Psoas muscle (tissue), 7 donors: ENCODE measurements at regions not wholly inside any gene's neighbourhood (a gene's known extent, or its start where the extent isn't known, plus 50 kb on each side); places are given as distances from the start of the nearest gene placed in this dataset.

Source experiments
- ATAC-seq, 4 donors: fragments of 200-7000 bp; cut with Tn5 transposase; one replicate each; pipeline ENCODE4 v1.9.1; 2020; ENCODE audit warnings: moderate library complexity in 3 of 4, mild to moderate bottlenecking in 2 of 4
- DNase-seq, 2 donors: peaks; one replicate each; pipeline ENCODE4 v3.0.0-alpha.2; 2020
- H3K27ac ChIP-seq: fragments of 200-600 bp; one replicate; pipeline ENCODE4 v1.8.0; 2022
- H3K27me3 ChIP-seq, 3 donors: fragments of 200-600 bp in 1 of 3; one replicate each; pipeline versions ENCODE4 v1.6.1 to v1.8.0; 2013 to 2022; ENCODE audit warnings: low read length in 2 of 3, mild to moderate bottlenecking in 2 of 3, moderate library complexity in 1 of 3; ENCODE audit not compliant: insufficient read depth in 3 of 3
- H3K36me3 ChIP-seq, 2 donors: fragments of 200-600 bp in 1 of 2; one replicate each; pipeline versions ENCODE4 v1.6.1 to v1.8.0; 2013 to 2022; ENCODE audit warnings: low read depth in 1 of 2, mild to moderate bottlenecking in 1 of 2, moderate library complexity in 1 of 2; ENCODE audit not compliant: insufficient read depth in 1 of 2
- H3K4me1 ChIP-seq: fragments of 200-600 bp; one replicate; pipeline ENCODE4 v1.8.0; 2022
- H3K4me3 ChIP-seq: fragments of 200-600 bp; one replicate; pipeline ENCODE4 v1.8.0; 2022; ENCODE audit warnings: mild to moderate bottlenecking
- H3K9me3 ChIP-seq: fragments of 200-600 bp; one replicate; pipeline ENCODE4 v1.8.0; 2022
- CTCF ChIP-seq: fragments of 200-600 bp; IDR thresholded peaks from one replicate; pipeline ENCODE4 v1.8.0; 2022; ENCODE audit warnings: antibody characterized with exemption
- WGBS, 3 donors: extraction: QIAGEN DNeasy Blood & Tissue Kit; methylation state at CpG; one replicate each; pipeline versions ENCODE4 v1.1.6 to v1.1.7; 2013; 5-methylcytosine and 5-hydroxymethylcytosine counted together
- intact Hi-C, 2 donors: fragments of 100-400 bp; cut with DNase I; formaldehyde crosslinking; loops; one replicate each; pipeline versions ENCODE4 v1.11.0 to v1.14.2; 2022
- donor health status: healthy with polysubstance abuse.
- donor health status: DM: no; HTN: no; CAD: no; lungs with moderate emphysema.
- donor health status: Bipolar disorder and iron deficiency.
- donor health status: healthy.
- donor health status: DM: yes; HTN: yes; CAD: no.
- donor health status: DM: no; HTN: no; CAD: no.
- donor health status: DM: yes; HTN: yes; CAD: no.

- Histone ChIP-seq H3K4me3 (no peak overlapping the region), H3K36me3 (no peaks in the 10 kb centered on the region)
Measured at GRCh38 chr4:63619771-63620170, 789.5 kb downstream of the TECRL start.

GRCh38 chr4:63618883-63619718, 790.1 kb downstream of the TECRL start:
- no peak overlapping the region for H3K27ac ChIP-seq
- no peak for ATAC-seq
- H3K4me1 ChIP-seq: no peaks in the 10 kb centered on the region
- no peak for TF ChIP-seq CTCF
- intact Hi-C loops: no loop called here
- H3K27me3 ChIP-seq: no peaks in the 10 kb centered on the region
- WGBS, 3 donors: 40 to 43% (median 43%) methylated on average over 6 of the region's 6 CpGs
- H3K36me3 ChIP-seq: no peaks in the 10 kb centered on the region
- no peak for DNase-seq
- no peak overlapping the region for H3K4me3 ChIP-seq
- no peaks in the 10 kb centered on the region for H3K9me3 ChIP-seq

More at GRCh38 chr4:63619771-63620170, 789.5 kb downstream of the TECRL start:
- ATAC-seq: no peak
- 18 to 32% (median 28%) methylated on average over 1 of the region's 1 CpG for WGBS, 3 donors
- H3K4me1 ChIP-seq: no peaks in the 10 kb centered on the region
- no peak overlapping the region for H3K27ac ChIP-seq
- no peaks in the 10 kb centered on the region for H3K27me3 ChIP-seq
- intact Hi-C loops: no loop called here
- TF ChIP-seq CTCF: no peak
- DNase-seq: no peak
- no peaks in the 10 kb centered on the region for H3K9me3 ChIP-seq

DNA sequence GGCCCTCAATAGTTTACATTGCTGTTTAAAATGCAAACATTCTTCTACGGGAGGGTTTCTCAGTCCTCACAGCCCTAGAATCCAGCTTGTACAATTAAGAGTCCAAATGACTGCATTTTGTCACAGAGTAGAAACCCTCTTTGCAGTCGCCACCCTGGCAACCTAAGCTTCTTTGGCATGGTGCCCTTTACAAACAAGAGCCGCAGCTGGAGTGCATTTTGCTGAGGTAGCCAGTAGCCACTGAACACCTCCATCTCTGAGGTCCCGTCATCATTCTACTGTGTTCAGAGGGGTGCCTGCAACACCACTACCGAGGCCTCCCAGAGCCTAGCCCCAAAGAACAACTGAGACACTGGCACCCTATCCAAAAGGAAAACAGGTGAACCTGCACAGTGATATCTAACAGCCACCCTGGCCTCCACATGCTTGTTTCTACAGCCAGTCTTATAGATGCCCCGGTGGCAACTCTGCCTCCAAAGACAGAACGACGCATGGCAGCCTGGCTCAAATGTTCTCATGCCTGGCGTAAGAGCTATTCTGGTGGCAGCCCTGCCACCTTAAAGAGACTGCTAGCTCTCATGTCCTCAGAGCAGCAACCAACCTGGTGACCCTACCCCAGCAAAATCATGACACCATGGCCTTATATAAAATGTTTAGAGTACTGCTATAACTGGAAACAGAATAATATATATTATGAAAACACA, 801.9 kb downstream of the TECRL start:
- intact Hi-C loops: no loop called here
- WGBS, 3 donors: 53 to 72% (median 67%) methylated on average over 9 of the region's 9 CpGs
- TF ChIP-seq CTCF: no peak

GRCh38 chr4:63589796-63590195, 819.5 kb downstream of the TECRL start:
- 57 to 80% (median 71%) methylated on average over 6 of the region's 6 CpGs for WGBS, 3 donors

More for the DNA sequence above, 801.9 kb downstream of the TECRL start:
- no peaks in the 10 kb centered on the region for H3K4me1 ChIP-seq
- H3K27ac ChIP-seq: no peak overlapping the region
- H3K27me3 ChIP-seq: no peaks in the 10 kb centered on the region
- H3K9me3 ChIP-seq: no peaks in the 10 kb centered on the region
- ATAC-seq (no peak), DNase-seq (no peak)
- no peaks in the 10 kb centered on the region for H3K36me3 ChIP-seq
- H3K4me3 ChIP-seq: no peak overlapping the region

More at GRCh38 chr4:63589796-63590195, 819.5 kb downstream of the TECRL start:
- no peaks in the 10 kb centered on the region for H3K36me3 ChIP-seq
- ATAC-seq (no peak), DNase-seq (no peak)
- H3K4me1 ChIP-seq: no peaks in the 10 kb centered on the region
- no peak for TF ChIP-seq CTCF
- no peak overlapping the region for H3K4me3 ChIP-seq
- no peaks in the 10 kb centered on the region for H3K27me3 ChIP-seq
- intact Hi-C loops: no loop called here
- no peak overlapping the region for H3K27ac ChIP-seq
- no peaks in the 10 kb centered on the region for H3K9me3 ChIP-seq
